Aorta (tissue), 5 donors: ENCODE measurements at regions not wholly inside any gene's neighbourhood (a gene's known extent, or its start where the extent isn't known, plus 50 kb on each side); places are given as distances from the start of the nearest gene placed in this dataset.

ENCODE experiments used
- ATAC-seq: fragments of 200-7000 bp; cut with Tn5 transposase; one replicate; pipeline ENCODE4 v1.9.1; 2022; ENCODE audit warnings: moderate library complexity; ENCODE audit not compliant: low FRiP score
- DNase-seq, 2 donors: peaks; one replicate each; pipeline ENCODE4 v3.0.0-alpha.2; 2020
- H3K27ac ChIP-seq, 2 donors: one replicate each; pipeline ENCODE4 v1.5.1; 2013; ENCODE audit warnings: low read length in 2 of 2, mild to moderate bottlenecking in 2 of 2, moderate library complexity in 2 of 2, control low read depth in 1 of 2, inconsistent platforms in 1 of 2, low read depth in 1 of 2
- H3K27me3 ChIP-seq, 2 donors: one replicate each; pipeline ENCODE4 v1.6.1; 2013; ENCODE audit warnings: control low read depth in 1 of 2, low read length in 1 of 2, mild to moderate bottlenecking in 1 of 2, moderate library complexity in 1 of 2; ENCODE audit not compliant: insufficient read depth in 2 of 2, control insufficient read depth in 1 of 2
- H3K36me3 ChIP-seq, 2 donors: one replicate each; pipeline ENCODE4 v1.6.1; 2013; ENCODE audit warnings: control low read depth in 1 of 2, low read length in 1 of 2, mild to moderate bottlenecking in 1 of 2; ENCODE audit not compliant: insufficient read depth in 2 of 2, control insufficient read depth in 1 of 2
- H3K4me1 ChIP-seq, 2 donors: one replicate each; pipeline ENCODE4 v1.6.1; 2013; ENCODE audit warnings: low read length in 2 of 2, control low read depth in 1 of 2, mild to moderate bottlenecking in 1 of 2, moderate library complexity in 1 of 2; ENCODE audit not compliant: insufficient read depth in 2 of 2, control insufficient read depth in 1 of 2
- H3K4me3 ChIP-seq, 2 donors: one replicate each; pipeline ENCODE4 v1.5.1; 2013; ENCODE audit warnings: low read length in 2 of 2, control low read depth in 1 of 2, mild to moderate bottlenecking in 1 of 2
- H3K9me3 ChIP-seq: one replicate; pipeline ENCODE4 v1.6.1; 2013; ENCODE audit warnings: mild to moderate bottlenecking, low read length; ENCODE audit not compliant: control insufficient read depth
- WGBS, 2 donors: extraction: QIAGEN DNeasy Blood & Tissue Kit; methylation state at CpG; one replicate each; pipeline ENCODE4 v1.1.7; 2013; 5-methylcytosine and 5-hydroxymethylcytosine counted together
- intact Hi-C, 2 donors: fragments of 100-400 bp; cut with DNase I; formaldehyde crosslinking; loops; one replicate each; pipeline versions ENCODE4 v1.14.2 to v1.15.0; 2022
- donor health status: healthy with polysubstance abuse.
- donor health status: Bipolar disorder and iron deficiency.
- donor health status: DM: no; HTN: no; CAD: no.
- donor health status: DM: no; HTN: no; CAD: no.
- donor health status: DM: yes; HTN: yes; CAD: no.

GRCh38 chr5:23579566-23579965 lies 72.2 kb downstream of the PRDM9 start:
- Histone ChIP-seq H3K9me3 (no peaks in the 10 kb centered on the region), H3K36me3 (no peaks in the 10 kb centered on the region), H3K27me3 (no peaks in the 10 kb centered on the region), H3K4me1 (no peaks in the 10 kb centered on the region), H3K4me3 (no peak overlapping the region), H3K27ac (no peak overlapping the region)
- DNase-seq, result no peak
- intact Hi-C loops, result no loop called here
- ATAC-seq, result no peak
- 44 to 62% methylated on average over 3 of the region's 3 CpGs for WGBS, 2 donors

GRCh38 chr5:23583081-23583480 lies 75.7 kb downstream of the PRDM9 start:
- no peak overlapping the region for H3K4me3 ChIP-seq
- ATAC-seq (no peak), DNase-seq (no peak)
- H3K36me3 ChIP-seq, result no peaks in the 10 kb centered on the region
- no peaks in the 10 kb centered on the region for H3K9me3 ChIP-seq
- H3K4me1 ChIP-seq, result no peaks in the 10 kb centered on the region
- intact Hi-C loops, result no loop called here
- H3K27me3 ChIP-seq, result no peaks in the 10 kb centered on the region
- no peak overlapping the region for H3K27ac ChIP-seq
- 55 to 61% methylated on average over 3 of the region's 3 CpGs for WGBS, 2 donors

- H3K27me3 ChIP-seq, result no peaks in the 10 kb centered on the region
- no peak for DNase-seq
- H3K4me3 ChIP-seq, result no peak overlapping the region
- no peaks in the 10 kb centered on the region for H3K9me3 ChIP-seq
- ATAC-seq, result no peak
- H3K4me1 ChIP-seq, result no peaks in the 10 kb centered on the region
- no peaks in the 10 kb centered on the region for H3K36me3 ChIP-seq
- intact Hi-C loops, result no loop called here
- no peak overlapping the region for H3K27ac ChIP-seq
- WGBS, 2 donors, result 62 to 71% methylated on average over 3 of the region's 3 CpGs
These were observed 81.5 kb downstream of the PRDM9 start for GRCh38 chr5:23588841-23589326.

GRCh38 chr5:23591250-23591649 lies 83.8 kb downstream of the PRDM9 start:
- no peak for ATAC-seq
- Histone ChIP-seq H3K27me3 (no peaks in the 10 kb centered on the region), H3K27ac (no peak overlapping the region), H3K9me3 (no peaks in the 10 kb centered on the region), H3K4me3 (no peak overlapping the region), H3K4me1 (no peaks in the 10 kb centered on the region), H3K36me3 (no peaks in the 10 kb centered on the region)
- no peak for DNase-seq
- intact Hi-C loops, result no loop called here
- WGBS, 2 donors, result 85% methylated on average over 4 of the region's 4 CpGs

GRCh38 chr5:23606927-23607326 lies 99.5 kb downstream of the PRDM9 start:
- no peak overlapping the region for H3K27ac ChIP-seq
- no peaks in the 10 kb centered on the region for H3K36me3 ChIP-seq
- H3K27me3 ChIP-seq, result no peaks in the 10 kb centered on the region
- H3K9me3 ChIP-seq, result no peaks in the 10 kb centered on the region
- ATAC-seq (no peak), DNase-seq (no peak)
- H3K4me3 ChIP-seq, result no peak overlapping the region
- intact Hi-C loops, result no loop called here
- H3K4me1 ChIP-seq, result no peaks in the 10 kb centered on the region
- 60 to 63% methylated on average over 2 of the region's 2 CpGs for WGBS, 2 donors

- WGBS, 2 donors, result 20 to 41% methylated on average over 2 of the region's 2 CpGs
- H3K27me3 ChIP-seq, result no peaks in the 10 kb centered on the region
- no peak overlapping the region for H3K27ac ChIP-seq
- H3K36me3 ChIP-seq, result no peaks in the 10 kb centered on the region
- H3K4me1 ChIP-seq, result no peaks in the 10 kb centered on the region
- H3K4me3 ChIP-seq, result no peak overlapping the region
- no peaks in the 10 kb centered on the region for H3K9me3 ChIP-seq
- DNase-seq (no peak), ATAC-seq (no peak)
- intact Hi-C loops, result no loop called here
These were observed 105.3 kb downstream of the PRDM9 start for GRCh38 chr5:23612701-23613100.

GRCh38 chr5:23613566-23613965 lies 106.2 kb downstream of the PRDM9 start:
- H3K4me1 ChIP-seq, result no peaks in the 10 kb centered on the region
- WGBS, 2 donors, result 64 to 71% methylated on average over 1 of the region's 1 CpG
- DNase-seq (no peak), ATAC-seq (no peak)
- no peaks in the 10 kb centered on the region for H3K9me3 ChIP-seq
- no peaks in the 10 kb centered on the region for H3K36me3 ChIP-seq
- intact Hi-C loops, result no loop called here
- H3K27ac ChIP-seq, result no peak overlapping the region
- no peaks in the 10 kb centered on the region for H3K27me3 ChIP-seq
- no peak overlapping the region for H3K4me3 ChIP-seq

GRCh38 chr5:23614422-23614821 lies 107.0 kb downstream of the PRDM9 start:
- Histone ChIP-seq H3K9me3 (no peaks in the 10 kb centered on the region), H3K27me3 (no peaks in the 10 kb centered on the region), H3K27ac (no peak overlapping the region), H3K36me3 (no peaks in the 10 kb centered on the region), H3K4me1 (no peaks in the 10 kb centered on the region), H3K4me3 (no peak overlapping the region)
- WGBS, 2 donors, result 61 to 67% methylated on average over 1 of the region's 1 CpG
- DNase-seq (no peak), ATAC-seq (no peak)
- intact Hi-C loops, result no loop called here

- 71 to 72% methylated on average over 4 of the region's 4 CpGs for WGBS, 2 donors
- intact Hi-C loops, result no loop called here
- H3K4me3 ChIP-seq, result no peak overlapping the region
These were observed 119.6 kb downstream of the PRDM9 start for GRCh38 chr5:23626961-23627360.

More at GRCh38 chr5:23626961-23627360, 119.6 kb downstream of the PRDM9 start:
- no peaks in the 10 kb centered on the region for H3K9me3 ChIP-seq
- H3K4me1 ChIP-seq, result no peaks in the 10 kb centered on the region
- H3K27me3 ChIP-seq, result no peaks in the 10 kb centered on the region
- no peak for DNase-seq
- ATAC-seq, result no peak
- H3K27ac ChIP-seq, result no peak overlapping the region
- no peaks in the 10 kb centered on the region for H3K36me3 ChIP-seq
